HL-60 (cell line): ENCODE measurements at regions not wholly inside any gene's neighbourhood (a gene's known extent, or its start where the extent isn't known, plus 50 kb on each side); places are given as distances from the start of the nearest gene placed in this dataset.

ENCODE experiments used
- CTCF ChIP-seq: IDR thresholded peaks from one replicate; pipeline ENCODE4 v1.5.1; 2011; ENCODE audit warnings: low read length, control low read depth, inconsistent platforms; ENCODE audit not compliant: insufficient read depth
- GABPA ChIP-seq: IDR thresholded peaks from 2 replicates; pipeline ENCODE4 v1.6.1; 2012; ENCODE audit warnings: low read depth
- TF ChIP-seq, protein P1 (sequence below): IDR thresholded peaks from 2 replicates; pipeline ENCODE4 v1.6.1; 2012; ENCODE audit warnings: low read depth; ENCODE audit not compliant: insufficient replicate concordance

DNA sequence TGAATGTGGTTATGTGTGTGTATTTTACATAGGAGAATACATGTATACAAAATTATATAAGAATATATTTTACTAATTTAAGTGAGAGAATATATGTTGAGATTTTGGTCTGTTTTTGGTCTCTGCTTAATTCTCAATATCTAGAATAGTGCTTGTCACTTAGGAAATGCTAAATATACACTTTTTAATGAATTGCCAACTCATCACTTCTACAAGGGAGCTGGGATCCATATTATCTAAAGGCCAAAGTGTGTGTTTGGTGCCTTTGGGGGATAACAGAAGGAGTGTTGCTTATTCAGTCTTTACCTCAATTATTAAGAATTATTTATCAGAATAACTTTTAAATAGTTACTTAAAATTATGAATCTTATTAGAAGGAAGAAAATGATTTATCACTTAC lies 1304.8 kb downstream of the HACE1 start:
- TF ChIP-seq CTCF (no peak), GABPA (no peak)
- TF ChIP-seq, protein P1, sequence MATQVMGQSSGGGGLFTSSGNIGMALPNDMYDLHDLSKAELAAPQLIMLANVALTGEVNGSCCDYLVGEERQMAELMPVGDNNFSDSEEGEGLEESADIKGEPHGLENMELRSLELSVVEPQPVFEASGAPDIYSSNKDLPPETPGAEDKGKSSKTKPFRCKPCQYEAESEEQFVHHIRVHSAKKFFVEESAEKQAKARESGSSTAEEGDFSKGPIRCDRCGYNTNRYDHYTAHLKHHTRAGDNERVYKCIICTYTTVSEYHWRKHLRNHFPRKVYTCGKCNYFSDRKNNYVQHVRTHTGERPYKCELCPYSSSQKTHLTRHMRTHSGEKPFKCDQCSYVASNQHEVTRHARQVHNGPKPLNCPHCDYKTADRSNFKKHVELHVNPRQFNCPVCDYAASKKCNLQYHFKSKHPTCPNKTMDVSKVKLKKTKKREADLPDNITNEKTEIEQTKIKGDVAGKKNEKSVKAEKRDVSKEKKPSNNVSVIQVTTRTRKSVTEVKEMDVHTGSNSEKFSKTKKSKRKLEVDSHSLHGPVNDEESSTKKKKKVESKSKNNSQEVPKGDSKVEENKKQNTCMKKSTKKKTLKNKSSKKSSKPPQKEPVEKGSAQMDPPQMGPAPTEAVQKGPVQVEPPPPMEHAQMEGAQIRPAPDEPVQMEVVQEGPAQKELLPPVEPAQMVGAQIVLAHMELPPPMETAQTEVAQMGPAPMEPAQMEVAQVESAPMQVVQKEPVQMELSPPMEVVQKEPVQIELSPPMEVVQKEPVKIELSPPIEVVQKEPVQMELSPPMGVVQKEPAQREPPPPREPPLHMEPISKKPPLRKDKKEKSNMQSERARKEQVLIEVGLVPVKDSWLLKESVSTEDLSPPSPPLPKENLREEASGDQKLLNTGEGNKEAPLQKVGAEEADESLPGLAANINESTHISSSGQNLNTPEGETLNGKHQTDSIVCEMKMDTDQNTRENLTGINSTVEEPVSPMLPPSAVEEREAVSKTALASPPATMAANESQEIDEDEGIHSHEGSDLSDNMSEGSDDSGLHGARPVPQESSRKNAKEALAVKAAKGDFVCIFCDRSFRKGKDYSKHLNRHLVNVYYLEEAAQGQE = no peak
